ENCODE measurements at regions not wholly inside any gene's neighbourhood (a gene's known extent, or its start where the extent isn't known, plus 50 kb on each side); places are given as distances from the start of the nearest gene placed in this dataset.

GRCh38 chr6:119952696-119953095, 603.1 kb upstream of the MAN1A1 start:
- TF ChIP-seq, protein P1, sequence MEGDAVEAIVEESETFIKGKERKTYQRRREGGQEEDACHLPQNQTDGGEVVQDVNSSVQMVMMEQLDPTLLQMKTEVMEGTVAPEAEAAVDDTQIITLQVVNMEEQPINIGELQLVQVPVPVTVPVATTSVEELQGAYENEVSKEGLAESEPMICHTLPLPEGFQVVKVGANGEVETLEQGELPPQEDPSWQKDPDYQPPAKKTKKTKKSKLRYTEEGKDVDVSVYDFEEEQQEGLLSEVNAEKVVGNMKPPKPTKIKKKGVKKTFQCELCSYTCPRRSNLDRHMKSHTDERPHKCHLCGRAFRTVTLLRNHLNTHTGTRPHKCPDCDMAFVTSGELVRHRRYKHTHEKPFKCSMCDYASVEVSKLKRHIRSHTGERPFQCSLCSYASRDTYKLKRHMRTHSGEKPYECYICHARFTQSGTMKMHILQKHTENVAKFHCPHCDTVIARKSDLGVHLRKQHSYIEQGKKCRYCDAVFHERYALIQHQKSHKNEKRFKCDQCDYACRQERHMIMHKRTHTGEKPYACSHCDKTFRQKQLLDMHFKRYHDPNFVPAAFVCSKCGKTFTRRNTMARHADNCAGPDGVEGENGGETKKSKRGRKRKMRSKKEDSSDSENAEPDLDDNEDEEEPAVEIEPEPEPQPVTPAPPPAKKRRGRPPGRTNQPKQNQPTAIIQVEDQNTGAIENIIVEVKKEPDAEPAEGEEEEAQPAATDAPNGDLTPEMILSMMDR (IDR thresholded peaks at IDR 0.05), result no peak
- TF ChIP-seq POLR2A (IDR thresholded peaks at IDR 0.05), result no peak
